Dendritic cell treated with granulocyte-macrophage colony-stimulating factor and Interleukin-4, amounts not matched to agents 40 ng/mL and 50 ng/mL, for 4 days (primary cell): ENCODE measurements at regions not wholly inside any gene's neighbourhood (a gene's known extent, or its start where the extent isn't known, plus 50 kb on each side); places are given as distances from the start of the nearest gene placed in this dataset.
"Not testable (repeated sequence)": the region's sequence is repeated elsewhere in the genome, so short reads cannot be mapped to it uniquely, and the experiment has no call there.

Experiments
- H3K27ac Mint-ChIP-seq: one replicate; pipeline ENCODE4 v1.8.0; 2022; ENCODE audit warnings: mild to moderate bottlenecking, mixed read lengths
- H3K27me3 Mint-ChIP-seq: one replicate; pipeline ENCODE4 v1.8.0; 2022; ENCODE audit warnings: mild to moderate bottlenecking, mixed read lengths
- H3K36me3 Mint-ChIP-seq: one replicate; pipeline ENCODE4 v1.8.0; 2022; ENCODE audit warnings: low read depth, mixed read lengths
- H3K4me1 Mint-ChIP-seq: one replicate; pipeline ENCODE4 v1.8.0; 2022; ENCODE audit warnings: low read depth, mixed read lengths
- H3K4me3 Mint-ChIP-seq: one replicate; pipeline ENCODE4 v1.8.0; 2022; ENCODE audit warnings: mild to moderate bottlenecking, moderate library complexity, mixed read lengths
- H3K9me3 Mint-ChIP-seq: one replicate; pipeline ENCODE4 v1.8.0; 2022; ENCODE audit warnings: mixed read lengths
- intact Hi-C: fragments of 100-400 bp; cut with micrococcal nuclease; formaldehyde crosslinking; loops from one replicate; pipeline ENCODE4 v1.15.0; 2022

DNA sequence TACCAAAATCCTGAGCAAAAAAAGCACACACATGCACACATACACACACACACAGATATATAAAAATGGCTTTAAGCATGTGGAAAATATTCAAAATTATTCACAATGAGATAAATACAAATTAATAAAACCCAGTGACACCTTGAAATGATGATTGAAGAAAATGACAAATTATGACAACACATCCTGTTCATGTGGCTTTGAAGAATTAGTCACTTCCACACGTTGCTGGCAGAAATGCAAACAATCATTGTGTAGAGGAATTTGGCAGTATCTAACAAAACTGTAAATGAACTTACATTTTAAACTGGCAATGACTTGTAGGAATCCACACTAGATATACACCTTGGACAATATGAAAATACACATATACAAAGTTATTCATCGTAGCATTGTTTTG lies 95.8 kb upstream of the RGPD4 start:
- H3K27ac Mint-ChIP-seq = no peak overlapping the region
- H3K36me3 Mint-ChIP-seq = no peaks in the 10 kb centered on the region
- no peak overlapping the region for H3K4me3 Mint-ChIP-seq
- no peaks in the 10 kb centered on the region for H3K4me1 Mint-ChIP-seq
- intact Hi-C loops = no loop called here
- no peaks in the 10 kb centered on the region for H3K27me3 Mint-ChIP-seq
- no peaks in the 10 kb centered on the region for H3K9me3 Mint-ChIP-seq

DNA sequence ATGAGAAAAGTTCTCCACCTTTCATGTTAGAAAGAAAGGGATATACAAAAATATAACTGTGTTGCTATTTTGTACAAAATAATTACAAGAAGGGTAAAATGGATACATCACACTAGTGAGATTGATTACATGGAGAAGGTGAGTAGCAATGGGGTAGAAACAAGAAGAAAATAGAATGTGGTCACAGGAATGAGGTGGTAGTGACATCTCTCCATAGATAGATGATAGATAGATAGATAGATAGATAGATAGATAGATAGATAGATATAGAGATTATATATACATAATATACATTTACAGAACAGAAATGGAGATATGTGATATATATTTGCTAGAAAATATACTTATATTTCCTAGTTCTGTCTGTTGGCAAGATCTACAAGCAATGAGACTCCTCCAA lies 95.3 kb upstream of the RGPD4 start:
- Mint-ChIP-seq H3K9me3 (no peaks in the 10 kb centered on the region), H3K36me3 (no peaks in the 10 kb centered on the region), H3K4me3 (no peak overlapping the region), H3K27ac (no peak overlapping the region), H3K4me1 (no peaks in the 10 kb centered on the region), H3K27me3 (no peaks in the 10 kb centered on the region)
- intact Hi-C loops = no loop called here

DNA sequence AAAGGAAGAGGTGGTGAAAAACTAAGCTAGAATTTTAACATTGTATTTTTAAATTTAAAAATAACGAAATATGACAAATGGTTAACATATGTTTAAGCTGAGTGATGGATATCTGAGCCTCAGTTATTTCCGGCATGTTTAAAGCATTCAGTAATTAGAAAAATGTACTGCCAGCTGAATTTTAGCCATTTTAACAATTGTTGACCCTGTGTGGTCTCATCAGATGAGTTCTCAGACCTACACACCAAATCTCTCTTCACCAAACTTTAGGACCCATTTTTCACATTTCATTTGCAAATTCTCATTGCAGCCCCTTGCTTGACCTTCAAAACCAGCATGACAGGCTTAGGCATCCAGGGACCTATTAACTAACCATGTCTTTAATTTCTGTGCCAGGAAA lies 91.5 kb upstream of the RGPD4 start:
- H3K36me3 Mint-ChIP-seq = no peaks in the 10 kb centered on the region
- no peaks in the 10 kb centered on the region for H3K4me1 Mint-ChIP-seq
- H3K9me3 Mint-ChIP-seq = peaks cover 9% of the 10 kb centered on the region
- intact Hi-C loops = no loop called here
- no peak overlapping the region for H3K4me3 Mint-ChIP-seq
- no peak overlapping the region for H3K27ac Mint-ChIP-seq
- H3K27me3 Mint-ChIP-seq = no peaks in the 10 kb centered on the region

DNA sequence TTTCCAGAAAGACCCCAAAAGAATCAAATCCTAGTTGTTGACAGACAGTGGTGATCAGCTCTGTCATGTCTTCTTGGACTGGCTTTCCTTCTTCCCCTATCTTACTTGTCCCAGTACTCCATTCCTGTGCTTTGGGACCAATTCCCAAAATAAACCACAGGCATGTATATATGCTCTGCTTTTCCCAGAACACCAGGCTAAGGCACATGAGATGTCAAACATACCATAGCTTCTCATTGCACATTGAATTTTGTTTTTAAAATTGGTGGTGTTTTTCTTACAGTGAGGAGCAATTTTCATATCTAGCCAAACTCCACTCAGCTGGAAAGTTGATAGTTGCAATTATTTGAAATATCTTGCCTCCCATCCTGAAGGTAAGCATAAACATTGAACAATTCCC lies 88.9 kb upstream of the RGPD4 start:
- intact Hi-C loops = no loop called here
- H3K4me1 Mint-ChIP-seq = no peaks in the 10 kb centered on the region
- H3K4me3 Mint-ChIP-seq = no peak overlapping the region
- no peaks in the 10 kb centered on the region for H3K27me3 Mint-ChIP-seq
- no peaks in the 10 kb centered on the region for H3K36me3 Mint-ChIP-seq
- peaks cover 9% of the 10 kb centered on the region for H3K9me3 Mint-ChIP-seq
- H3K27ac Mint-ChIP-seq = no peak overlapping the region

DNA sequence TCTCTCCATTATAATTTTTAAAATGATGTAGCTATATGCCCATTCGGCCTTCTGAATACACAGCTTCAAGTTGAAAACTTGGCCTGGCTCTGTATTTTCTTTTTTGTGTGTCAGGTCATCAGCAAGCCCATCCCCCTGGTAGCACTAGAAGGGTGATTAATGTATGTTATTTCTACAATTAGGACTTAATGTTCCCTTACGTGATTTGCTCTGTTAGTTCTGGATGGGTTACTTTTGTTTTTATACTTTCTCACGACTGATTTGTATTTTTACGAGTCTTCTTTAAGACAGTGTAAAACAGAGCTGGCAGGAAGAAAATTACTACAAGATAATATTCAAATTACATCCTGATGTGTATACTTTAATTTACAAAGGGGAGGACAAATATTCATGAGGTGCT lies 88.4 kb upstream of the RGPD4 start:
- no peaks in the 10 kb centered on the region for H3K4me1 Mint-ChIP-seq
- intact Hi-C loops = no loop called here
- no peaks in the 10 kb centered on the region for H3K36me3 Mint-ChIP-seq
- H3K4me3 Mint-ChIP-seq = no peak overlapping the region
- H3K27ac Mint-ChIP-seq = no peak overlapping the region
- H3K9me3 Mint-ChIP-seq = peaks cover 9% of the 10 kb centered on the region
- H3K27me3 Mint-ChIP-seq = no peaks in the 10 kb centered on the region

DNA sequence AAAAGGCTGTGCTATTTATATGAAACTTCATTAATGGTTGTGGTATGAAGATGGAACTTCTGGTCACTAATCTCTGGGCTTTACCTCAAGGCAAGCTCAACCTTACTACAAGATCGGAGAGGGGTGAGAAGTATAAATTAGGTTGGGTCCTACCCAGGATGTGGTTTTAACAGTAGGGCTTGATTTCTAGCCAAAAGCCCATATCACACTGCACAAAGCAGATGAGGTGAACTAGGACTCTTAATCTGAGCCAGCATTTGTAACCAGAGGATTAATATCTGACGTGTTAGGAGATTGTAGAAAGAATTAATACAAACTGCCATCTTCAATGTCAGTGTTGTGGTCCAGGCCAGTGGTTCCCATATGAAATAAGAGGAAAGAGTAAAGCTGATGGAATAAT lies 86.4 kb upstream of the RGPD4 start:
- H3K4me1 Mint-ChIP-seq = no peaks in the 10 kb centered on the region
- intact Hi-C loops = no loop called here
- no peak overlapping the region for H3K4me3 Mint-ChIP-seq
- no peak overlapping the region for H3K27ac Mint-ChIP-seq
- H3K27me3 Mint-ChIP-seq = no peaks in the 10 kb centered on the region
- peaks cover 9% of the 10 kb centered on the region for H3K9me3 Mint-ChIP-seq
- no peaks in the 10 kb centered on the region for H3K36me3 Mint-ChIP-seq

DNA sequence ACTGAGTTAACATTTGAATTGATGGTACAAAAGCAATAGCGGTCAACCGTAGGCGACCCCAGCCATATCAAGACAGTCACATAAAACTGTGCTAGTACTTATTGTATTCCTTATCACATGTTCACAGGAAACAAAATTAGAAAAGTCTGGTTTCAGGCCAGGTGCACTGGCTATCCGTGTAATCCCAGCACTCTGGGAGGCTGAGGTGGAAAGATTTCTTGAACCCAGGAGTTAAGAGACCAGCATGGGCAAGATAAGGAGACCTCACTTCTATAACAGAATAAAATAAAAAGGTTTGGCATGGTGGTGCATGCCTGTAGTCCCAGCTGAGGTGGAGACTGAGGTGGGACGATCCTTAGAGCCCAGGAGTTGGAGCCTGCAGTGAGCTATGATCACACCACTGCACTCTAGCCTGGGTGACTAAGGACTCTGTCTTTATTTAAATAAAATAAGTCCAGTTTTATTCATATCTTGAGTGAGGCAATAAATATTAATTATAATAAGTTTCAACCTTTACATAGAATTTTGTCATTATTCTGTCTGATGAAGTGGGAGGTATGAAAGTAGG lies 84.1 kb upstream of the RGPD4 start:
- intact Hi-C loops = no loop called here
- no peaks in the 10 kb centered on the region for H3K4me1 Mint-ChIP-seq
- H3K9me3 Mint-ChIP-seq = peaks cover 9% of the 10 kb centered on the region
- no peaks in the 10 kb centered on the region for H3K27me3 Mint-ChIP-seq
- H3K27ac Mint-ChIP-seq = no peak overlapping the region
- H3K4me3 Mint-ChIP-seq = no peak overlapping the region
- H3K36me3 Mint-ChIP-seq = no peaks in the 10 kb centered on the region

DNA sequence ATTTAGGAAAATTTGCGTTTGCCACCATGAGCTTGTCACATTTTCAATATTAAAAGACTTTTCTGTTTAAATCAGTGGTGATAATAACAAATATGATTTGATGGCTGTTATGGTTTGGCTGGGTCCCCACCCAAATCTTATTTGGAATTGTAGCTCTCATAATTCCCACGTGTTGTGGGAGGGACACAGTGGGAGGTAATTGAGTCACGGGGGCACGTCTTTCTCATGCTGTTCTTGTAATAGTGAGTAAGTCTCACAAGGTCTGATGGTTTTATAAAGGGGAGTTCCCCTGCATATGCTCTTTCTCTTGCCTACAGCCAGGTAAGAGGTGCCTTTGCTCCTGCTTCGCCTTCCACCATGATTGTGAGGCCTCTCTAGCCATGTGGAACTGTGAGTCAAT lies 83.4 kb upstream of the RGPD4 start:
- no peaks in the 10 kb centered on the region for H3K4me1 Mint-ChIP-seq
- intact Hi-C loops = no loop called here
- no peaks in the 10 kb centered on the region for H3K27me3 Mint-ChIP-seq
- no peak overlapping the region for H3K27ac Mint-ChIP-seq
- H3K36me3 Mint-ChIP-seq = no peaks in the 10 kb centered on the region
- no peak overlapping the region for H3K4me3 Mint-ChIP-seq
- peaks cover 9% of the 10 kb centered on the region for H3K9me3 Mint-ChIP-seq

DNA sequence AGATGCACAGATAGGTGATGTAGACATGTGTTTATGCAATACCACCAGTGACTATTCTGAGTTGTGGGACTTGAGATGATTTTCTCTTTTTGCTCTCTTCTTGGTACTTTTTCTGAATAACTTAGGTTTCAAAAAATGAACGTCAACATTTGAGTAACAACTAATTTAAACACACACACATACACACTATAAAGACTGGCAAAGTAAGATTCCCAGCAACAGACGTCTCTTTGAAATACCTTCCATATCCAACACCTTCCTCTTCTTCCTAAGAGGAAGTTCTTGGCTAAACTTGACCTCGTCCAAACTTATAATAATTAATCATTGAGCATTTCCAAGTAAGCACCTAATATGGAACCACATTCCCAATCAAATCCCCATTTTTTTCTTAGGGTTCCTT lies 81.6 kb upstream of the RGPD4 start:
- Mint-ChIP-seq H3K36me3 (no peaks in the 10 kb centered on the region), H3K4me3 (no peak overlapping the region)

DNA sequence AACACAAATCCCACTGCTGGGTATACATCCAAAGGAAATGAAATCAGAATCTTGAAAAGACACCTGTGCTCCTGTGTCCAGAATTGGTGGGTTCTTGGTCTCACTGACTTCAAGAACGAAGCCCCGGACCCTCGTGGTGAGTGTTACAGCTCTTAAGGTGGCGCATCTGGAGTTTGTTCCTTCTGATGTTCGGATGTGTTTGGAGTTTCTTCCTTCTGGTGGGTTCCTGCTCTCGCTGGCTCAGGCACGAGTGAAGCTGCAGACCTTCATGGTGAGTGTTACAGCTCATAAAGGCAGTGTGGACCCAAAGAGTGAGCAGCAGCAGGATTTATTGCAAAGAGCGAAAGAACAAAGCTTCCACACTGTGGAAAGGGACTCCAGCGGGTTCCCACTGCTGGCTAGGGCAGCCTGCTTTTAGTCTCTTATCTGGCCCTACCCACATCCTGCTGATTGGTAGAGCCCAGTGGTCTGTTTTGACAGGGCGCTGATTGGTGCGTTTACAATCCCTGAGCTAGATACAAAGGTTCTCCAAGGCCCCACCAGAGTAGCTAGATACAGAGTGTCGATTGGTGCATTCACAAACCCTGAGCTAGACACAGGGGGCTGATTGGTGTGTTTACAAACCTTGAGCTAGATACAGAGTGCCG lies 80.0 kb upstream of the RGPD4 start:
- intact Hi-C loops, H3K4me3 Mint-ChIP-seq, H3K27ac Mint-ChIP-seq, H3K36me3 Mint-ChIP-seq, H3K27me3 Mint-ChIP-seq, H3K4me1 Mint-ChIP-seq: not testable (repeated sequence)
- H3K9me3 Mint-ChIP-seq = peaks cover 19% of the 10 kb centered on the region

More for the DNA sequence above, 81.6 kb upstream of the RGPD4 start:
- Mint-ChIP-seq H3K27ac (no peak overlapping the region), H3K27me3 (no peaks in the 10 kb centered on the region), H3K4me1 (no peaks in the 10 kb centered on the region), H3K9me3 (peaks cover 5% of the 10 kb centered on the region)
- intact Hi-C loops = no loop called here

DNA sequence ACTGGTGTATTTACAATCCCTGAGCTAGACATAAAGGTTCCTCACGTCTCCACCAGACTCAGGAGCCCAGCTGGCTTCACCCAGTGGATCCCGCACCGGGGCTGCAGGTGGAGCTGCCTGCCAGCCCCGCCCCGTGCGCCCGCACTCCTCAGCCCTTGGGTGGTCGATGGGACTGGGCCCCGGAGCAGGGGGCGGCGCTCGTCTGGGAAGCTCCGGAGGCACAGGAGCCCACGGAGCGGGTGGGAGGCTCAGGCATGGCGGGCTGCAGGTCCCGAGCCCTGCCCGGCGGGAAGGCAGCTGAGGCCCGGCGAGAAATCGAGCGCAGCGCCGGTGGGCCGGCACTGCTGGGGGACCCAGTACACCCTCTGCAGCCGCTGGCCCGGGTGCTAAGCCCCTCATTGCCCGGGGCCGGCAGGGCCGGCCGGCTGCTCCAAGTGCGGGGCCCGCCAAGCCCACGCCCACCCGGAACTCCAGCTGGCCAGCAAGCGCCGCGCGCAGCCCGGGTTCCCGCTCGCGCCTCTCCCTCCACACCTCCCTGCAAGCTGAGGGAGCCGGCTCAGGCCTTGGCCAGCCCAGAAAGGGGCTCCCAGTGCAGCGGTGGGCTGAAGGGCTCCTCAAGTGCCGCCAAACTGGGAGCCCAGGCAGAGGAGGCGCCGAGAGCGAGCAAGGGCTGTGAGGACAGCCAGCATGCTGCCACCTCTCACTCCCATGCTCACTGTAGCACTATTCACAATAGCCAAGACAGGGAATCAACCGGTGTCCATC lies 79.3 kb upstream of the RGPD4 start:
- H3K27me3 Mint-ChIP-seq, H3K4me3 Mint-ChIP-seq, H3K4me1 Mint-ChIP-seq, H3K27ac Mint-ChIP-seq, intact Hi-C loops, H3K36me3 Mint-ChIP-seq: not testable (repeated sequence)
- H3K9me3 Mint-ChIP-seq = peaks cover 19% of the 10 kb centered on the region

DNA sequence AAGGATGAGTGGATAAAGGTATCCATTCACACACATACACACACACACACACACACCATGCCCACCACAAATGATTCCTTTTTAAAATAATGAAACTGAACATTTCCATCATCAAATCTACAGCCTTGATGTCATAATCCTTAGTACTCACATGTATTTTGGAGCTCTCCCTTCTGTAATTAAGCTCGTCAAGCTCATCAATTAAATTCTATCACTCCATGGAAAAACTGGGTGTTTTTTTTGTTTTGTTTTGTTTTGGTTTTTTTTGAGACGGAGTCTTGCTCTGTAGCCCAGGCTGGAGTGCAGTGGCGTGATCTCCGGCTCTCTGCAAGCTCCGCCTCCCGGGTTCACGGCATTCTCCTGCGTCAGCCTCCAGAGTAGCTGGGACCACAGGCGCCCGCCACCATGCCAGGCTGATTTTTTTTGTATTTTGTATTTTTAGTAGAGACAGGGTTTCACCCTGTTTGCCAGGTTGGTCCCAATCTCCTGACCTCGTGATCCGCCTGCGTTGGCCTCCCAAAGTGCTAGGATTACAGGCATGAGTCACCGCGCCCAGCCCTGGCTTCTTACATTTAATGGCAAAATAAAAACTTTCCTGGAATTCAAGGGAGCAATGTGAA lies 78.6 kb upstream of the RGPD4 start:
- no peaks in the 10 kb centered on the region for H3K27me3 Mint-ChIP-seq
- intact Hi-C loops = no loop called here
- H3K4me1 Mint-ChIP-seq = no peaks in the 10 kb centered on the region
- H3K27ac Mint-ChIP-seq = no peak overlapping the region
- H3K4me3 Mint-ChIP-seq = no peak overlapping the region
- peaks cover 19% of the 10 kb centered on the region for H3K9me3 Mint-ChIP-seq
- H3K36me3 Mint-ChIP-seq = no peaks in the 10 kb centered on the region

DNA sequence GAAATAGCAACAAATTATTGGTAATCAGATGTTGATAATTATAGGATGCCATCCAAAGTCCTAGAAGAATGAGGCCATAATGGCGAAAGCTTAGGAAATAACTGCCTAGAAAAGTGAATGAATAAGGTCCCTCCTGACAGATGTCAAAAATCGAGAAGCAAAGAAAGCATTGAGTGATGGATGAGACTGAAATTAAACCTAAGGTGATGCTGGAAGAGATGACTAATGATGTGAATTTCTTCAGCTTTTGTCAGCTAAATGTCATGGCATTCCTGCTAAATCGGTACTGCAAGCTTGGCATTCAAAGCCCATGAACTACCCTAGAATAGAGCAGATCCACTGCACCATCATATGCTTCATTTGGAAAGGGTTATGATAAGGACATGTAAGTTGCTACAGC lies 74.8 kb upstream of the RGPD4 start:
- intact Hi-C loops = no loop called here
- Mint-ChIP-seq H3K36me3 (no peaks in the 10 kb centered on the region), H3K27me3 (no peaks in the 10 kb centered on the region)

DNA sequence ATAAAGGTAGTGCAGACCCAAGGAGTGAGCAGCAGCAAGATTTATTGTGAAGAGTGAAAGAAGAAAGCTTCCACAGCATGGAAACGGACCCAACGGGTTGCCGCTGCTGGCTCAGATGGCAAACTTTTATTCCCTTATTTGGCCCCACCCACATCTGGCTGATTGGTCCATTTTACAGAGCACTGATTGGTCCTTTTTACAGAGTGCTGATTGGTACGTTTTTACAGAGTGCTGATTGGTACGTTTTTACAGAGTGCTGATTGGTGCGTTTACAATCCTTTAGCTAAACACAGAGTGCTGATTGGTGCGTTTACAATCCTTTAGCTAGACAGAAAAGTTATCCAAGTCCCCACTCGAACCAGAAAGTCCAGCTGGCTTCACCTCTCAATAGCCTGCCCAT lies 72.9 kb upstream of the RGPD4 start:
- H3K36me3 Mint-ChIP-seq, H3K4me1 Mint-ChIP-seq, intact Hi-C loops, H3K27me3 Mint-ChIP-seq, H3K4me3 Mint-ChIP-seq, H3K27ac Mint-ChIP-seq: not testable (repeated sequence)
- H3K9me3 Mint-ChIP-seq = peaks cover 50% of the 10 kb centered on the region

More for the DNA sequence above, 74.8 kb upstream of the RGPD4 start:
- Mint-ChIP-seq H3K4me3 (no peak overlapping the region), H3K9me3 (peaks cover 42% of the 10 kb centered on the region), H3K4me1 (no peaks in the 10 kb centered on the region), H3K27ac (no peak overlapping the region)
